GM12891 (cell line): ENCODE measurements at regions not wholly inside any gene's neighbourhood (a gene's known extent, or its start where the extent isn't known, plus 50 kb on each side); places are given as distances from the start of the nearest gene placed in this dataset.

ENCODE experiments used
- POLR2A ChIP-seq: IDR thresholded peaks from 2 replicates; pipeline ENCODE4 v1.6.1; 2011; ENCODE audit warnings: low read depth, low read length, control low read depth
- POLR2AphosphoS5 ChIP-seq: IDR thresholded peaks from 2 replicates; pipeline ENCODE4 v1.6.1; 2011; ENCODE audit warnings: low read depth, low read length, control low read depth

DNA sequence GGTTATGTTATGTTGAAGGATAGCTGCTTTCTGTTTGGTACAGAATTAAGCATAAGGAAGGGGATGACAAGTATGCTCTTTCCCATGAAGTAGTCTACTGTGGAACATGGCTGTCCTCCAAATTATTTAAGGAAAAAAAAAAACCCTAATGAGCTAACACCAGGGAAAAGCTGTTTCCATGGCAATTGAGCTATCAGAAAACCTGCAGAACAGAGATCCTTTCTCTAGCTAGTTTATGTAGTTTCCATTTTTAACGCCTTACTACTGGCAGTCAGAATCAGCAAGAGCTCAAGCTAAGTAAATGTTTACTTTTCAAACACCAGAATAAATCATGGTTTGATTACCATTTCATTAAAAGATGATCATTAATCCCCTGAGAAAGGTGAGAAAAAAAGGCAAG lies 287.4 kb upstream of the TARS1 start:
- TF ChIP-seq POLR2A = no peak
- TF ChIP-seq POLR2AphosphoS5 = no peak
